C1 segment of cervical spinal cord (tissue), 14 donors: ENCODE measurements at regions not wholly inside any gene's neighbourhood (a gene's known extent, or its start where the extent isn't known, plus 50 kb on each side); places are given as distances from the start of the nearest gene placed in this dataset.
"Not testable (repeated sequence)": the region's sequence is repeated elsewhere in the genome, so short reads cannot be mapped to it uniquely, and the experiment has no call there.

ENCODE experiments used
- DNase-seq, 14 donors: peaks; one replicate each; lab custom pipeline; 2025; lab: John Stamatoyannopoulos, UW

- no peak for DNase-seq
These were observed 453.2 kb downstream of the PRR16 start for GRCh38 chr5:120917214-120917758.

GRCh38 chr5:120919017-120919416, 454.9 kb downstream of the PRR16 start:
- no peak for DNase-seq

DNA sequence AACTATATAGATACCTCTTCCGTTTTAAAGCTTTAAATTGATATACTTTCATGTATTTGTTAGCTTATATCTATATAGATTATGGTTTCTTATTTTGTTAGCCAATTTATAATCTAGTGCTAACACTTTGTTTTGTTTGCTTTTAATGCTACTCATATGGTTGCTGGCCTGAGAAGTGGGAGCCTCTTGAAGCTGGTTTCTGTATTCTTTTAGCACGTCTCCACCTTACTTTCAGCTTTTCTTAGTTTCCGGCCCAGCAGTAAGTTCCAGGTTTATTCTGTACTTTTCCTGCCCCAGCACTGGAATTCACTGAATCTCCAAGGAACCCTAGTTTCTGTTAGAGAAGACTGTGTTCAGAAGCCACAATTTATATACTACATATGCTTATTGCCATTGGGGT, 458.9 kb downstream of the PRR16 start:
- DNase-seq, result no peak

GRCh38 chr5:120926471-120926870, 462.4 kb downstream of the PRR16 start:
- no peak for DNase-seq

DNA sequence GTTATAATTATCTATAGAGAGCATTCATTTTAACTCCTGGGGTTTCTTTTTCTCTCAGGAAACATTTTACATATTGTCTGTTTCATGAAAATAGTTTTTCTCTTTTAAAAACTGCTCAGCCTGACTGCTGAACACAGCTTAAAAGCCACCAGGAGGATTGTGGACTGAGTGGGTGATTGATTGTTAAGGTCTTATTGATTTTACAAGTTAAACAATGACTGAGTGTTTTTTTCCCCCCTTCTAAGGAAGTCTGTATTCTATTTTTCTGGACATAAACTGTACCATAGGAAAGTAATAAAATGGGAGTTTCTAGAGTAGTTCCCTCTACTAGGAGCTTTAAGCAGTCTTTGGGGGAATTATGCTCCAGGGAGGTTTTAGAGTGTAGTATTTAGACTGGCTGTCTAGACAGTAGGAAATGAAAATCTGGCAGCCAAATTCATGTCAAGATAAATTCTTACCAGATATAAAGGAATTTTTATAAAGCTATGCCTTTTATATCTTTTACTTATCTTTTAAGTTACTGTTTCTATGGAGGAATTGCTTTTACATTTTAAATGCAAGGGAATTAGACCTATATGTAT, 463.9 kb downstream of the PRR16 start:
- DNase-seq, result no peak

DNA sequence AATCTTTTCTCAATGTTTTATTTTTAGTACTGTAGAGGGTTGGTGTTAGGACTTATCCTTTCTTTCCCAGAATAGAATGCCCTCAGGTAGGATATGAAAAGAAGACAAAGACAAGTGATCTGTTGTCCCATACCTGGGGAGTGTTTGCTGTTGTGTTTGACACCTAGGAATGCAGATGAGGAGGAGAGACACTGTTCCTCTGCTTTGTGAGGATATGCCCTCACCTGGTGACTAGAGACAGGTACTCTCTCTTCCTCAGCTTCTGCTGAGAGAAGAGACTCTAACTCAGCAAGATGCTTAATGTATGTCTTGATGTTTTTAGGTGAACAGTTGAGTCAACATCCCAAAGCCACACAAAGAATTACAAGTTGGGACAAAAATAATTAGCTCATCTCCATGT, 468.4 kb downstream of the PRR16 start:
- no peak for DNase-seq

- no peak for DNase-seq
These were observed 469.9 kb downstream of the PRR16 start for GRCh38 chr5:120934031-120934430.

DNA sequence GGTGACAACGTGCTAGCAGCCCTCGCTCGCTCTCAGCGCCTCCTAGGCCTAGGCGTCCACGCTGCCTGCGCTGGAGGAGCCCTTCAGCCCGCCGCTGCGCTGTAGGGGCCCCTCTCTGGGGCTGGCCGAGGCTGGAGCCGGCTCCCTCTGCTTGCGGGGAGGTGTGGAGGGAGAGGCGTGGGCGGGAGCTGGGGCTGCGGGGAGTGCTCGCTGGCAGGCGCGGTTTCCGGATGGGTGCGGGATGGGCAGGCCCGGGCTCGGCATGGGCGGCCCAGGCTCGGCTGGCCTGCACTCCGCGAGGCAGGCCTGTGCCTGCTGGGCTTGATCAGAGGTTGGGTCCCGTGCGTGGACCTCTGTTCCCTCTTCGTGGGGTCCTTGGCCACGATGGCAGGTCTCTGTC, 472.6 kb downstream of the PRR16 start:
- DNase-seq, result no peak

- DNase-seq, result no peak
These were observed 474.5 kb downstream of the PRR16 start for GRCh38 chr5:120938604-120939003.

DNA sequence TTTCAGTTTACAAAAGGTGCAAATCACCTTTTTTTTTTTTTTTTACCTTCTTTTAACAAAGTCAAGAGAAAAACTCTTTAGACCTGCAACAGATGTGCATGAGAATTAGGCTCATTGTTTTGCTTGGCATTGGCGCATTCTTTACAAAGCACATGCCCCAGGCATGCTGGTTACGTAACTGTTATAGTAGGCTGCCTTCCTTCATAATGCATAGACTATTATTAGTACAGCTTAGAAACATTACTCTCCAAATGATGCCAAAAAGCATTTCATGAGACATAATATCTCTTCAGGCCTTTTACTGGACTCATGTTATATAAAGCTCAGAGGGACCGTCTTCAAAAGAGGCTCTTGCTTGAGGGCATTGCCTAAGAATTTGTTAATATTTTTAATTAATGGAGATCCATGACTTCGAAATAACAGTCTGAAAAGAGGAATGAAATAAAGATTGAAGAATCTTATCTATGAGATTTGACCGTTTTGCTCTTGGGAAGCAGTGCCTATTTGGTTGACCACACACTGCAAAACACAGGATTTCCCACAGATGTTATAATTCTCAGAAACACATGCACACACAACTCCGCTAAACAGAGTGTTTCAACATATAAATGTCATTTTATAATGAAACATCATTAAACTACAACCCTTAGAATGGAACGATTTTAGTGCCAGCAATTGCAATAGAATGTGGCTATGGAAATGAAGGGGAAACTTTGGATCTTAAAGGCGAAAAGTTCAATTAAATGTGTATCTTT, 478.7 kb downstream of the PRR16 start:
- DNase-seq, result no peak

GRCh38 chr5:120949596-120949995, 485.5 kb downstream of the PRR16 start:
- not testable (repeated sequence) for DNase-seq

DNA sequence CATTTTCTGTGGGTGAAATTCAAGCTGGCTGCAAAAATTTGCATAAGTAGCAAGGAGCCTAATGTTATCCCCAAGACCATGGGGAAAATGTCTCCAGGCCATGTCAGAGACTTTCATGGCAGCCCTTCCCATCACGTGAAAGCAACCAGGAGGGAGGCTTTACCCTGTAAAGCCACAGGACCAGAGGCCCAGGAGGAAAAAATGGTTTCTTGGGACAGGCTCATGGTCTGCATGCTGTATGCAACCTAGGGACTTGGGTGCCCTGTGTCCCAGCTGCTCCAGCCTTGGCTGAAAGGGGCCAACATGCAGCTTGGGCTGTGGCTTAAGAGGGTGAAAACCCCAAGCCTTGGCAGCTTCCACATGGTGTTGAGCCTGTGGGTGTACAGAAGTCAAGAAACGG, 489.3 kb downstream of the PRR16 start:
- not testable (repeated sequence) for DNase-seq

- DNase-seq, result no peak
These were observed 490.2 kb downstream of the PRR16 start for GRCh38 chr5:120954255-120954654.

DNA sequence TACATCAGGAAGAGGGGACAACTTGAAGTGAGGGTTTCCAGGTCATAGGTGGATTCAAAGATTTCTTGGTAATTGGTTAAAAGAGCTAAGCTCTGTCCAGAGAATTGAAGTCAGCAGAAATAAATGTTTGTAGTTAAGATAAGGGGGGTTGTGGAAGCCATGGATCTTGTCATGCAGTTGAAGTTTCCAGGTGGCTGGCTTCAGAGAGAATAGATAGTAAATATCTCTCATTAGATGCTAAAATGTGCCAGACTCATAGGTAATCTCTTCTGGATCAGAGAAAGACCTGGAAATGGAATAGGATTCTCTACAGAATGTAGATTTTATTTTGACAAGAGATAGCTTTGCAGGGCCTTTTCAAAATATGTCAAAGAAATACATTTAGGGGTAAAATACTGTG, 491.7 kb downstream of the PRR16 start:
- DNase-seq, result no peak

- DNase-seq, result no peak
These were observed 494.9 kb downstream of the PRR16 start for GRCh38 chr5:120958877-120959485.

GRCh38 chr5:120960510-120960909, 496.4 kb downstream of the PRR16 start:
- DNase-seq, result no peak

DNA sequence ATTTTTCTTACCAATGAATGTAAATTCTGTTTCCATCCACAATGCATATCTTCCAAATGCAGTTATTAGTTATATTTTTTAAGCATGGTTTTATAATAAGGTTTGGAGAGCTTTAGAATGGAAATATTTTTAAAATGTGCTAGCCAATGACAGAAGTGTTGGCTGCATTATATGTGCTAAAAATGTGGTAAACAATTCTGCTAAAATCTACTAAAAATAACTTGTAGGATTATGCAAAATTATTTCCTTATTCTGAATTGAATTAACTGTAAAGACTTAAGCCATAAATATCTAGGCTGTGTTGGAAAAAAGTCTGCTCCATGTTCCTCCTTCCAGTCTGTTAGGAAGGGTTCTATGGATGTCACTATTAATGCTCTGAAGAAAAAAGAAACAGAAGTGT, 503.3 kb downstream of the PRR16 start:
- DNase-seq, result no peak

GRCh38 chr5:120974690-120975089, 510.6 kb downstream of the PRR16 start:
- DNase-seq, result no peak

- no peak for DNase-seq
These were observed 518.3 kb downstream of the PRR16 start for GRCh38 chr5:120982351-120982750.

DNA sequence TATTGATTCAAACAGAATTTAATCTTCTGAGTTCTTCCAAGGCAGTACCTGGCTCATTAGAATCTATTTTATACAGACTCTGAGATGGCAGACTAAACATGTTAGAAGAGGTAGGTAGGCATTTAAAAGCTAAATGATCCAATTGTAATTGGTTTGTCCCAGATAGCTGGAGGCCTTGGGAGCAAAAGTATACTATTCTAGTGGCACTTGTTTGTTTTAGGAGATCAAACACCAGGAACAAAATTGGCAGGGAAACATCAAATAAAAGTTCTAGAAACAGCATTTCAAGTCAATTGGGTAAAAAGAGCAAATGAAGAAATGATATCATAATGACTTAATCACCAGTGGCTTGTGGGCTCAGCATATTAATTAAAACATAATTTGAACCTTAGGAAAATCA, 521.4 kb downstream of the PRR16 start:
- no peak for DNase-seq

DNA sequence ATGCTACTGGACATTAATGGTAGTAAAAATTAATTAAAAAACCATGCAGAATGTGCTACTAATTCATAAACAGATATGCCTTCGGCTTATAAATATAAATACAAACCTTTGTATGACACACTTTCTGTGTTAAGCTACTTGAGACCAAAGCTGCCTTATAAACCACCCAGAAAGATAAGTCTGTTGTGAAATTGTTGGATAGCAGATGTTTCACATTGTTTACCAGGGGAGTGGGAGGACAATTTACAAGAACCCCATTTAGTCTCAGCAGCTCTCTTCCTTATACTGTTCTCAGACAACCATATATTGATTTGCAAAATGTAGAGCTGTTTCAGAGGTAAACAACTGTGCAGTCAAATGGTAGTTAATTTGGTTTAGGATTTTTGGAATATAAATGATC, 524.4 kb downstream of the PRR16 start:
- DNase-seq, result no peak

DNA sequence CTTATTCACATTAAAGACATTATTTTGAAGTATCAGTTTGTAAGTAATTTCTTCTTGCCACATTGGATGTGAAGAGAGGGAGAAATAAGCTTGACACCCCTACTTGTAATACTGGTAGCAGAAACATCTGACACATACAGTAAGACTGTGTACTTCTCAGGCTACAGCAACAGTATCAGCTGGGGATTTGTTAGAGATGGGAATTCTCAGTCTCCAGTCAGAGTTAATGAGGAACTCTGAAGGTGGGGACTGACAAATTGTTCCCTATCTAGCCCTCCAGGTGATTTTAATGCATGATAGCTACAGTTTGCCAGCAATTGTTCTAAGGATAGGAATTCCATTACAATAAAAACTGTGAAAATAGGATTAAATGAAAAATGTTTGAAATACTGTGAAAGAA, 524.8 kb downstream of the PRR16 start:
- DNase-seq, result no peak

GRCh38 chr5:120991569-120991968, 527.5 kb downstream of the PRR16 start:
- no peak for DNase-seq
